ENCODE measurements at regions not wholly inside any gene's neighbourhood (a gene's known extent, or its start where the extent isn't known, plus 50 kb on each side); places are given as distances from the start of the nearest gene placed in this dataset.

GRCh38 chr12:74454109-74454508, 83.5 kb upstream of the ATXN7L3B start:
- TF ChIP-seq CTCF (IDR thresholded peaks at IDR 0.05) (no peak), POLR2A (IDR thresholded peaks at IDR 0.05) (no peak)

All from breast epithelium (tissue), 3 donors.